SK-N-SH (cell line): ENCODE measurements at regions not wholly inside any gene's neighbourhood (a gene's known extent, or its start where the extent isn't known, plus 50 kb on each side); places are given as distances from the start of the nearest gene placed in this dataset.

Experiments used
- CTCF ChIA-PET: fragments of 300-600, 350-600 bp; formaldehyde crosslinking; extraction: SDS; loops from one replicate; lab custom pipeline; 2021; lab: Yijun Ruan, JAX
- POLR2A ChIA-PET: fragments of 350-600 bp; sonication (Branson Sonifier 250); formaldehyde crosslinking; extraction: SDS; loops from one replicate; lab custom pipeline; 2020; ENCODE audit warnings: antibody characterized with exemption, inconsistent platforms; lab: Yijun Ruan, JAX
- DNase-seq: peaks from one replicate; pipeline ENCODE4 v3.0.0; 2012
- H2AFZ ChIP-seq: fragments of 200-600 bp; sonication (generic); 2 replicates; pipeline ENCODE4 v1.8.1; 2016; ENCODE audit warnings: antibody characterized with exemption, mild to moderate bottlenecking, low read depth
- H3F3A ChIP-seq: fragments of 200-600 bp; sonication (generic); replicated peaks from 2 replicates; pipeline ENCODE3; 2016; ENCODE audit warnings: antibody characterized with exemption, mild to moderate bottlenecking; ENCODE audit not compliant: insufficient read depth
- H3K27ac ChIP-seq, 2 experiments: fragments of 200-500 bp in 1 of 2; fragments of 200-600 bp in 1 of 2; sonication (Bioruptor generic) in 1 of 2; sonication (generic), shearing (Covaris generic) in 1 of 2; 2 replicates each; pipeline versions ENCODE4 v1.5.1 to v1.6.1; 2014 to 2016; ENCODE audit warnings: low read depth in 2 of 2, inconsistent platforms in 1 of 2, low read length in 1 of 2, mild to moderate bottlenecking in 1 of 2, mixed read lengths in 1 of 2
- H3K27me3 ChIP-seq: fragments of 200-600 bp; sonication (generic), shearing (Covaris generic); 2 replicates; pipeline ENCODE4 v1.6.1; 2016; ENCODE audit warnings: mixed run types; ENCODE audit not compliant: insufficient read depth
- H3K36me3 ChIP-seq, 2 experiments: fragments of 200-500 bp in 1 of 2; fragments of 200-600 bp in 1 of 2; sonication (Bioruptor generic) in 1 of 2; sonication (generic) in 1 of 2; replicated peaks in 1 of 2; 2 replicates each; pipeline versions ENCODE3 to v1.5.1; 2014 to 2016; ENCODE audit warnings: low read length in 1 of 2, mild to moderate bottlenecking in 1 of 2; ENCODE audit not compliant: insufficient read depth in 2 of 2, control insufficient read depth in 1 of 2
- H3K4me1 ChIP-seq, 2 experiments: fragments of 200-500 bp in 1 of 2; fragments of 200-600 bp in 1 of 2; sonication (Bioruptor generic) in 1 of 2; sonication (generic), shearing (Covaris generic) in 1 of 2; 2 replicates each; pipeline versions ENCODE4 v1.5.1 to v1.6.1; 2014 to 2016; ENCODE audit warnings: low read depth in 1 of 2, low read length in 1 of 2, mixed run types in 1 of 2; ENCODE audit not compliant: insufficient read depth in 2 of 2, control insufficient read depth in 1 of 2
- H3K4me2 ChIP-seq: fragments of 200-600 bp; sonication (generic), shearing (Covaris generic); 2 replicates; pipeline ENCODE4 v1.6.1; 2017; ENCODE audit warnings: mixed run types
- H3K4me3 ChIP-seq, 2 experiments: fragments of 200-500 bp in 1 of 2; fragments of 200-600 bp in 1 of 2; sonication (Bioruptor generic) in 1 of 2; sonication (generic), shearing (Covaris generic) in 1 of 2; 2 replicates each; pipeline versions ENCODE4 v1.5.1 to v1.8.1; 2014 to 2016; ENCODE audit warnings: low read depth in 2 of 2, inconsistent platforms in 1 of 2, low read length in 1 of 2, mild to moderate bottlenecking in 1 of 2, mixed read lengths in 1 of 2, moderate library complexity in 1 of 2
- H3K79me2 ChIP-seq: fragments of 200-600 bp; sonication (generic); 2 replicates; pipeline ENCODE4 v1.8.1; 2017; ENCODE audit warnings: mild to moderate bottlenecking; ENCODE audit not compliant: insufficient read depth
- H3K9ac ChIP-seq: fragments of 200-600 bp; sonication (generic); 2 replicates; pipeline ENCODE4 v1.6.1; 2017; ENCODE audit warnings: mixed run types
- H3K9me2 ChIP-seq: fragments of 200-600 bp; sonication (generic); 2 replicates; pipeline ENCODE4 v1.6.1; 2017; ENCODE audit warnings: mixed run types
- H3K9me3 ChIP-seq: fragments of 200-600 bp; sonication (generic); 2 replicates; pipeline ENCODE4 v1.6.1; 2017; ENCODE audit warnings: mixed run types, mild to moderate bottlenecking, moderate library complexity
- H4K20me1 ChIP-seq: fragments of 200-600 bp; sonication (generic); 2 replicates; pipeline ENCODE4 v1.6.1; 2017; ENCODE audit warnings: mild to moderate bottlenecking, mixed run types; ENCODE audit not compliant: insufficient read depth
- ELF1 ChIP-seq: IDR thresholded peaks from 2 replicates; pipeline ENCODE4 v1.4.0; 2012
- EZH2phosphoT487 ChIP-seq: fragments of 200-600 bp; sonication (generic); IDR thresholded peaks from 2 replicates; pipeline ENCODE4 v1.6.1; 2017; ENCODE audit warnings: low read depth, mixed run types, mild to moderate bottlenecking, antibody characterized with exemption, moderate library complexity, borderline replicate concordance
- GABPA ChIP-seq: IDR thresholded peaks from 2 replicates; pipeline ENCODE4 v1.4.0; 2012; ENCODE audit warnings: low read depth, mild to moderate bottlenecking
- GATA2 ChIP-seq: sonication (generic); formaldehyde crosslinking; IDR thresholded peaks from 2 replicates; pipeline ENCODE4 v1.5.0; 2020; ENCODE audit warnings: mild to moderate bottlenecking, missing genetic modification reagents
- NFIC ChIP-seq: IDR thresholded peaks from 2 replicates; pipeline ENCODE4 v1.4.0; 2012; ENCODE audit warnings: borderline replicate concordance
- POLR2AphosphoS5 ChIP-seq: IDR thresholded peaks from 2 replicates; pipeline ENCODE4 v1.6.1; 2012; ENCODE audit warnings: low read depth, low read length
- RFX5 ChIP-seq: IDR thresholded peaks from 2 replicates; pipeline ENCODE4 v1.6.1; 2012; ENCODE audit warnings: mild to moderate bottlenecking, improper control_type of control experiment, low read length
- RXRA ChIP-seq: IDR thresholded peaks from 2 replicates; pipeline ENCODE4 v1.4.0; 2012; ENCODE audit warnings: low read depth, mild to moderate bottlenecking, borderline replicate concordance
- YY1 ChIP-seq: IDR thresholded peaks from 2 replicates; pipeline ENCODE4 v1.4.0; 2012; ENCODE audit warnings: low read depth, mild to moderate bottlenecking
- WGBS: methylation state at CpG from one replicate; pipeline ENCODE4 v1.1.6; 2017; ENCODE audit warnings: low lambda C conversion rate; 5-methylcytosine and 5-hydroxymethylcytosine counted together
- TF ChIP-seq, protein P1 (sequence below): IDR thresholded peaks from 2 replicates; pipeline ENCODE4 v1.4.0; 2012; ENCODE audit warnings: low read depth, borderline replicate concordance
- TF ChIP-seq, protein P2 (sequence below): fragments of 150-350 bp; IDR thresholded peaks from 2 replicates; pipeline ENCODE4 v1.6.1; 2017; ENCODE audit warnings: antibody characterized with exemption, low read length, low read depth, borderline replicate concordance
- TF ChIP-seq, protein P3 (sequence below): IDR thresholded peaks from 2 replicates; pipeline ENCODE4 v1.4.0; 2012; ENCODE audit warnings: low read depth, borderline replicate concordance
- TF ChIP-seq, protein P4 (sequence below): IDR thresholded peaks from 2 replicates; pipeline ENCODE4 v1.4.0; 2012; ENCODE audit warnings: low read depth

DNA sequence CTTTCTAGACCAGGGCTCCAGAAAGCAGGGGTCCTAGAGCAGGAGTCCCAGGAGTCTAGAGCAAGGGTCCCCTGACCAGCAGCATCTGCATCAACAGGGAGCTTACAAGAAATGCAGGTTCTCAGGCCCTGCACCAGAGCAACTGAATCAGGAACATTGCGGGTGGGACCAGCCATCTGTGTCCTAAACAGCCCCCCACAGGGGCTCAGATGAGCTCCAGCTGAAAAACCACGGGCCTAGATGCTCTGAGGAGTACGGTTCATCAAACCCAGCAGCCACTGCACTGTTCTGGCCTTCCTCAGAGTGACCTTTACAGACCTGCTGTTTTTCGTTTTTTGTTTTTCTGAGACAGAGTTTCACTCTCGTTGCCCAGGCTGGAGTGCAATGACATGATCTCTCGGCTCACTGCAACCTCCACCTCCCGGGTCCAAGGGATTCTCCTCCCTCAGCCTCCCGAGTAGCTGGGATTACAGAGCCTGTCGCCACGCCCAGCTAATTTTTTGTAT is 438.2 kb downstream of the SOX9 start:
- Histone ChIP-seq H3K9ac (no peak overlapping the region), H3K4me3 (no peak overlapping the region), H4K20me1 (no peaks in the 10 kb centered on the region; the same call in 1 of the 2 replicates), H3K27me3 (no peaks in the 10 kb centered on the region), H2AFZ (no peak overlapping the region), H3K4me2 (no peak overlapping the region), H3F3A (no peaks in the 10 kb centered on the region), H3K79me2 (peaks cover 23% of the 10 kb centered on the region), H3K4me1 (no peaks in the 10 kb centered on the region), H3K36me3 (no peaks in the 10 kb centered on the region), H3K9me2 (no peaks in the 10 kb centered on the region), H3K9me3 (no peaks in the 10 kb centered on the region), H3K27ac (no peak overlapping the region)
- TF ChIP-seq ELF1 (no peak), RXRA (no peak), GABPA (no peak), RFX5 (no peak), GATA2 (no peak), EZH2phosphoT487 (no peak), NFIC (no peak), YY1 (no peak), POLR2AphosphoS5 (no peak)
- TF ChIP-seq, protein P1, sequence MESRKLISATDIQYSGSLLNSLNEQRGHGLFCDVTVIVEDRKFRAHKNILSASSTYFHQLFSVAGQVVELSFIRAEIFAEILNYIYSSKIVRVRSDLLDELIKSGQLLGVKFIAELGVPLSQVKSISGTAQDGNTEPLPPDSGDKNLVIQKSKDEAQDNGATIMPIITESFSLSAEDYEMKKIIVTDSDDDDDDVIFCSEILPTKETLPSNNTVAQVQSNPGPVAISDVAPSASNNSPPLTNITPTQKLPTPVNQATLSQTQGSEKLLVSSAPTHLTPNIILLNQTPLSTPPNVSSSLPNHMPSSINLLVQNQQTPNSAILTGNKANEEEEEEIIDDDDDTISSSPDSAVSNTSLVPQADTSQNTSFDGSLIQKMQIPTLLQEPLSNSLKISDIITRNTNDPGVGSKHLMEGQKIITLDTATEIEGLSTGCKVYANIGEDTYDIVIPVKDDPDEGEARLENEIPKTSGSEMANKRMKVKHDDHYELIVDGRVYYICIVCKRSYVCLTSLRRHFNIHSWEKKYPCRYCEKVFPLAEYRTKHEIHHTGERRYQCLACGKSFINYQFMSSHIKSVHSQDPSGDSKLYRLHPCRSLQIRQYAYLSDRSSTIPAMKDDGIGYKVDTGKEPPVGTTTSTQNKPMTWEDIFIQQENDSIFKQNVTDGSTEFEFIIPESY = no peak
- TF ChIP-seq, protein P2, sequence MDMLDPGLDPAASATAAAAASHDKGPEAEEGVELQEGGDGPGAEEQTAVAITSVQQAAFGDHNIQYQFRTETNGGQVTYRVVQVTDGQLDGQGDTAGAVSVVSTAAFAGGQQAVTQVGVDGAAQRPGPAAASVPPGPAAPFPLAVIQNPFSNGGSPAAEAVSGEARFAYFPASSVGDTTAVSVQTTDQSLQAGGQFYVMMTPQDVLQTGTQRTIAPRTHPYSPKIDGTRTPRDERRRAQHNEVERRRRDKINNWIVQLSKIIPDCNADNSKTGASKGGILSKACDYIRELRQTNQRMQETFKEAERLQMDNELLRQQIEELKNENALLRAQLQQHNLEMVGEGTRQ = no peak
- TF ChIP-seq, protein P3, sequence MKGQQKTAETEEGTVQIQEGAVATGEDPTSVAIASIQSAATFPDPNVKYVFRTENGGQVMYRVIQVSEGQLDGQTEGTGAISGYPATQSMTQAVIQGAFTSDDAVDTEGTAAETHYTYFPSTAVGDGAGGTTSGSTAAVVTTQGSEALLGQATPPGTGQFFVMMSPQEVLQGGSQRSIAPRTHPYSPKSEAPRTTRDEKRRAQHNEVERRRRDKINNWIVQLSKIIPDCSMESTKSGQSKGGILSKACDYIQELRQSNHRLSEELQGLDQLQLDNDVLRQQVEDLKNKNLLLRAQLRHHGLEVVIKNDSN = no peak
- TF ChIP-seq, protein P4, sequence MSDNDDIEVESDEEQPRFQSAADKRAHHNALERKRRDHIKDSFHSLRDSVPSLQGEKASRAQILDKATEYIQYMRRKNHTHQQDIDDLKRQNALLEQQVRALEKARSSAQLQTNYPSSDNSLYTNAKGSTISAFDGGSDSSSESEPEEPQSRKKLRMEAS = no peak
- WGBS = 83% methylated on average over 10 of the region's 10 CpGs
- ChIA-PET POLR2A (no interaction called here), CTCF (interaction anchor here (0.8 to 6.2 kb wide), 42 partner anchors 10 to 1792 kb away, joined by 3 to 317 read pairs (median 6); partner anchors contain the start of gene COG1)
- DNase-seq = no peak
